PC-3 (cell line): ENCODE measurements at regions not wholly inside any gene's neighbourhood (a gene's known extent, or its start where the extent isn't known, plus 50 kb on each side); places are given as distances from the start of the nearest gene placed in this dataset.

Experiments used
- EZH2 ChIP-seq: fragments of 300-600 bp; sonication (generic); IDR thresholded peaks from one replicate; pipeline ENCODE4 v1.6.1; 2017; ENCODE audit warnings: antibody characterized with exemption, mild to moderate bottlenecking, low read length; ENCODE audit not compliant: unreplicated experiment
- EZH2phosphoT487 ChIP-seq: fragments of 300-600 bp; sonication (generic); IDR thresholded peaks from 2 replicates; pipeline ENCODE4 v1.6.1; 2018; ENCODE audit warnings: mild to moderate bottlenecking, antibody characterized with exemption, low read length, borderline replicate concordance
- TF ChIP-seq, protein P1 (sequence below): fragments of 300-600 bp; sonication (generic); conservative IDR thresholded peaks from 2 replicates; pipeline ENCODE4 v1.5.1; 2017; ENCODE audit warnings: antibody characterized with exemption, low read depth, mild to moderate bottlenecking, low read length

DNA sequence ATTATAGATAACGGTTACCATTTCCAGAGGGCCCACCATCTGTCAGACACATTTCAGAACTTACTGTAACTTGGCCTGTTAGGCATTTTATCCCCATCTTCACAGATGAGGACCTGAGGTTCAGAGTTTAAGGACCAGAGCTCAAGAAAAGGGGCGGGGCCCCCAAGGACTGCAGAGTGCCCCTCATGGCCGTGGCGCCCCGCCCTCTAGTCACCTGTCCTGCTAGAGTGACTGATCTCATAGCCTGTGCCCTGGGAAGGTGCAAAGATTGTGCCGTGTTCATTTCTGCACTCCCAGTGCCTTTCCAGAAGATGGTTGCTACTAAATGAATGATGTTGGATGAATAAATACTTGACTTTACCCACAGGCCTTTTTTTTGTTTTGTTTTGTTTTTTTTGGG, 107.0 kb downstream of the XRCC2 start:
- TF ChIP-seq, protein P1, sequence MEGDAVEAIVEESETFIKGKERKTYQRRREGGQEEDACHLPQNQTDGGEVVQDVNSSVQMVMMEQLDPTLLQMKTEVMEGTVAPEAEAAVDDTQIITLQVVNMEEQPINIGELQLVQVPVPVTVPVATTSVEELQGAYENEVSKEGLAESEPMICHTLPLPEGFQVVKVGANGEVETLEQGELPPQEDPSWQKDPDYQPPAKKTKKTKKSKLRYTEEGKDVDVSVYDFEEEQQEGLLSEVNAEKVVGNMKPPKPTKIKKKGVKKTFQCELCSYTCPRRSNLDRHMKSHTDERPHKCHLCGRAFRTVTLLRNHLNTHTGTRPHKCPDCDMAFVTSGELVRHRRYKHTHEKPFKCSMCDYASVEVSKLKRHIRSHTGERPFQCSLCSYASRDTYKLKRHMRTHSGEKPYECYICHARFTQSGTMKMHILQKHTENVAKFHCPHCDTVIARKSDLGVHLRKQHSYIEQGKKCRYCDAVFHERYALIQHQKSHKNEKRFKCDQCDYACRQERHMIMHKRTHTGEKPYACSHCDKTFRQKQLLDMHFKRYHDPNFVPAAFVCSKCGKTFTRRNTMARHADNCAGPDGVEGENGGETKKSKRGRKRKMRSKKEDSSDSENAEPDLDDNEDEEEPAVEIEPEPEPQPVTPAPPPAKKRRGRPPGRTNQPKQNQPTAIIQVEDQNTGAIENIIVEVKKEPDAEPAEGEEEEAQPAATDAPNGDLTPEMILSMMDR, result no peak
- TF ChIP-seq EZH2phosphoT487 (no peak), EZH2 (no peak)
